Panc1 (cell line): ENCODE measurements at regions not wholly inside any gene's neighbourhood (a gene's known extent, or its start where the extent isn't known, plus 50 kb on each side); places are given as distances from the start of the nearest gene placed in this dataset.

Source experiments
- POLR2AphosphoS5 ChIP-seq: IDR thresholded peaks from 2 replicates; pipeline ENCODE4 v1.6.1; 2012; ENCODE audit warnings: mild to moderate bottlenecking, low read depth, low read length, moderate library complexity
- SIN3A ChIP-seq: IDR thresholded peaks from 2 replicates; pipeline ENCODE4 v1.6.1; 2012; ENCODE audit warnings: low read depth, mild to moderate bottlenecking, low read length, moderate library complexity, borderline replicate concordance; ENCODE audit not compliant: insufficient read depth
- TCF7L2 ChIP-seq: IDR thresholded peaks from 2 replicates; pipeline ENCODE4 v1.6.1; 2011; ENCODE audit warnings: mild to moderate bottlenecking, low read depth, low read length, inconsistent platforms
- TF ChIP-seq, protein P1 (sequence below): fragments of 450-650 bp; IDR thresholded peaks from 2 replicates; pipeline ENCODE4 v1.5.1; 2017; ENCODE audit warnings: mild to moderate bottlenecking

DNA sequence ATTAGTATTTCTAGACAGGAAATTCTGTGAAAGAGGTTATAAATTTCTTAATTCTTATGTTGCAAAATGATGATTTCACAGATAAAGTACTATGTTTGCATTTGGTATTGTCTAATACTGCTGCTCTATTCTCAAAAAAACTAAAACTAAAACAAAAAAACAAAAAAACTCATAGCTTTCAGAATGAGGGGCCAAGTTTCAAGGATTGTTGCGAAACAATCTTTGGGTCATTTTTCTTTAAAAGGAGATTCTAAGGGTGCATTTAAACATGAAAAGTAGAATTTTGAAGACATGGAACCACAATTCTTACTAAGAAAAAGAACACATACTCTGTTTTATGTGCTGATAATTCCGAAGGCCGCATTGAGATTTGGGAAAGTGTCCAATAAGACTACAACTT lies 645.1 kb downstream of the ADGRL2 start:
- no peak for TF ChIP-seq SIN3A
- TF ChIP-seq, protein P1, sequence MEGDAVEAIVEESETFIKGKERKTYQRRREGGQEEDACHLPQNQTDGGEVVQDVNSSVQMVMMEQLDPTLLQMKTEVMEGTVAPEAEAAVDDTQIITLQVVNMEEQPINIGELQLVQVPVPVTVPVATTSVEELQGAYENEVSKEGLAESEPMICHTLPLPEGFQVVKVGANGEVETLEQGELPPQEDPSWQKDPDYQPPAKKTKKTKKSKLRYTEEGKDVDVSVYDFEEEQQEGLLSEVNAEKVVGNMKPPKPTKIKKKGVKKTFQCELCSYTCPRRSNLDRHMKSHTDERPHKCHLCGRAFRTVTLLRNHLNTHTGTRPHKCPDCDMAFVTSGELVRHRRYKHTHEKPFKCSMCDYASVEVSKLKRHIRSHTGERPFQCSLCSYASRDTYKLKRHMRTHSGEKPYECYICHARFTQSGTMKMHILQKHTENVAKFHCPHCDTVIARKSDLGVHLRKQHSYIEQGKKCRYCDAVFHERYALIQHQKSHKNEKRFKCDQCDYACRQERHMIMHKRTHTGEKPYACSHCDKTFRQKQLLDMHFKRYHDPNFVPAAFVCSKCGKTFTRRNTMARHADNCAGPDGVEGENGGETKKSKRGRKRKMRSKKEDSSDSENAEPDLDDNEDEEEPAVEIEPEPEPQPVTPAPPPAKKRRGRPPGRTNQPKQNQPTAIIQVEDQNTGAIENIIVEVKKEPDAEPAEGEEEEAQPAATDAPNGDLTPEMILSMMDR, result no peak
- no peak for TF ChIP-seq POLR2AphosphoS5
- no peak for TF ChIP-seq TCF7L2
